ENCODE measurements at regions not wholly inside any gene's neighbourhood (a gene's known extent, or its start where the extent isn't known, plus 50 kb on each side); places are given as distances from the start of the nearest gene placed in this dataset.
A peak's percentile ranks its signal among the peaks of the same experiment; 100 is the strongest.

DNA sequence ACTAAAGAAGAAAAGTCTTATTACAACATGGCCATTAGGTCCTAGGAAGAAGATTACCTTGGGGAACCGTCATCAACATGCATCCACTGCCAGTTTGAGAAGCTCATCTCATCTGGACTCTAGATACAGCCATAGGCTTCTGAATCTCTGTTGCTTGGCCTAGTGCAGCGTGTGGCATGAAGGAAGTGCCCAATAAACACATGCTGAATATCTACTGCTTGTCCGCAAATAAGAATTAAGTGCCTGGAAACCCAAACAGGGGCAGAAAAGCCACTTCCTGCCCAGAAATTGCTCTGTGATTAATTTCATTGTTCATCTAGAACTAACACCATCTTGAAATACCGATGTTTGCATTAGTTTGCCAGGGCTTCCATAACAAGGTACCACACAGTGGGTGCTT is 241.1 kb upstream of the KLF3 start:
- Histone ChIP-seq H3K9me3 (ENCODE audit: insufficient read depth, low read depth, low read length) (no peaks in the 10 kb centered on the region), H2BK120ac (ENCODE audit: insufficient read depth, low read length, poor library complexity) (no peak overlapping the region), H3K27ac (ENCODE audit: low read depth, low read length) (no peak overlapping the region), H3K14ac (ENCODE audit: low read length) (no peak overlapping the region), H4K8ac (ENCODE audit: low read depth, low read length) (no peak overlapping the region), H3K79me1 (ENCODE audit: low read length) (peaks cover 3% of the 10 kb centered on the region), H4K91ac (ENCODE audit: low read depth, low read length) (no peak overlapping the region), H2BK12ac (ENCODE audit: low read length) (no peak overlapping the region), H3K36me3 (ENCODE audit: control insufficient read depth in 1 of 2, insufficient read depth in 2 of 2, low read length in 2 of 2) (no peaks in the 10 kb centered on the region), H3K18ac (ENCODE audit: low read length) (no peak overlapping the region), H2AK5ac (ENCODE audit: low read length) (no peak overlapping the region), H3K4ac (ENCODE audit: low read depth, low read length) (no peak overlapping the region), H3K79me2 (ENCODE audit: control insufficient read depth, insufficient read depth, low read length, poor library complexity) (no peaks in the 10 kb centered on the region), H2BK5ac (ENCODE audit: low read depth, low read length, poor library complexity) (no peak overlapping the region), H3K4me3 (ENCODE audit: low read depth, low read length) (no peak overlapping the region), H3K23ac (ENCODE audit: low read length) (no peak overlapping the region), H2AFZ (ENCODE audit: insufficient read depth, low read length, poor library complexity) (no peak overlapping the region), H3K4me2 (ENCODE audit: low read length) (no peak overlapping the region), H3K27me3 (ENCODE audit: insufficient read depth, low read length) (no peaks in the 10 kb centered on the region), H3K9ac (ENCODE audit: low read length) (no peak overlapping the region), H3K4me1 (ENCODE audit: control insufficient read depth in 1 of 2, insufficient read depth in 2 of 2, low read length in 2 of 2) (peaks cover 3% of the 10 kb centered on the region in 2 experiments), H4K12ac (ENCODE audit: low read depth, low read length) (no peak overlapping the region)
- no peak for DNase-seq
- WGBS (ENCODE audit: extremely low coverage, insufficient coverage, insufficient read length): no CpG with 5 or more reads among the region's 4 CpGs

- no peak overlapping the region for H3K4ac ChIP-seq (ENCODE audit: low read depth, low read length)
- no peaks in the 10 kb centered on the region for H3K79me2 ChIP-seq (ENCODE audit: control insufficient read depth, insufficient read depth, low read length, poor library complexity)
- H3K9ac ChIP-seq (ENCODE audit: low read length): no peak overlapping the region
- H4K91ac ChIP-seq (ENCODE audit: low read depth, low read length): peak overlapping the region; percentile 1
- no CpG with 5 or more reads among the region's 9 CpGs for WGBS (ENCODE audit: extremely low coverage, insufficient coverage, insufficient read length)
- no peak overlapping the region for H2AK5ac ChIP-seq (ENCODE audit: low read length)
- no peak overlapping the region for H3K23ac ChIP-seq (ENCODE audit: low read length)
- no peaks in the 10 kb centered on the region for H3K36me3 ChIP-seq (ENCODE audit: control insufficient read depth in 1 of 2, insufficient read depth in 2 of 2, low read length in 2 of 2)
- no peaks in the 10 kb centered on the region for H3K27me3 ChIP-seq (ENCODE audit: insufficient read depth, low read length)
- H4K12ac ChIP-seq (ENCODE audit: low read depth, low read length): no peak overlapping the region
- no peak overlapping the region for H3K14ac ChIP-seq (ENCODE audit: low read length)
- H3K27ac ChIP-seq (ENCODE audit: low read depth, low read length): no peak overlapping the region
- H2AFZ ChIP-seq (ENCODE audit: insufficient read depth, low read length, poor library complexity): no peak overlapping the region
- peaks cover 3% of the 10 kb centered on the region in 2 experiments for H3K4me1 ChIP-seq (ENCODE audit: control insufficient read depth in 1 of 2, insufficient read depth in 2 of 2, low read length in 2 of 2)
- H3K4me3 ChIP-seq (ENCODE audit: low read depth, low read length): no peak overlapping the region
- H2BK120ac ChIP-seq (ENCODE audit: insufficient read depth, low read length, poor library complexity): no peak overlapping the region
- no peak overlapping the region for H3K4me2 ChIP-seq (ENCODE audit: low read length)
- no peak overlapping the region for H2BK12ac ChIP-seq (ENCODE audit: low read length)
- peaks cover 3% of the 10 kb centered on the region for H3K79me1 ChIP-seq (ENCODE audit: low read length)
- H4K8ac ChIP-seq (ENCODE audit: low read depth, low read length): no peak overlapping the region
- no peak for DNase-seq
- H3K9me3 ChIP-seq (ENCODE audit: insufficient read depth, low read depth, low read length): no peaks in the 10 kb centered on the region
- H2BK5ac ChIP-seq (ENCODE audit: low read depth, low read length, poor library complexity): no peak overlapping the region
- no peak overlapping the region for H3K18ac ChIP-seq (ENCODE audit: low read length)
Measured at GRCh38 chr4:38424151-38424871, 239.7 kb upstream of the KLF3 start.

- DNase-seq: no peak
- H3K9ac ChIP-seq (ENCODE audit: low read length): no peak overlapping the region
- no peak overlapping the region for H4K12ac ChIP-seq (ENCODE audit: low read depth, low read length)
- no peaks in the 10 kb centered on the region for H3K36me3 ChIP-seq (ENCODE audit: control insufficient read depth in 1 of 2, insufficient read depth in 2 of 2, low read length in 2 of 2)
- no peak overlapping the region for H2BK5ac ChIP-seq (ENCODE audit: low read depth, low read length, poor library complexity)
- H3K18ac ChIP-seq (ENCODE audit: low read length): no peak overlapping the region
- no peak overlapping the region for H2AFZ ChIP-seq (ENCODE audit: insufficient read depth, low read length, poor library complexity)
- no peak overlapping the region for H4K91ac ChIP-seq (ENCODE audit: low read depth, low read length)
- H2BK120ac ChIP-seq (ENCODE audit: insufficient read depth, low read length, poor library complexity): no peak overlapping the region
- no peak overlapping the region for H3K23ac ChIP-seq (ENCODE audit: low read length)
- no peak overlapping the region for H3K27ac ChIP-seq (ENCODE audit: low read depth, low read length)
- no peak overlapping the region for H3K4me2 ChIP-seq (ENCODE audit: low read length)
- H3K79me1 ChIP-seq (ENCODE audit: low read length): peaks cover 3% of the 10 kb centered on the region
- H3K27me3 ChIP-seq (ENCODE audit: insufficient read depth, low read length): no peaks in the 10 kb centered on the region
- H3K14ac ChIP-seq (ENCODE audit: low read length): no peak overlapping the region
- H3K79me2 ChIP-seq (ENCODE audit: control insufficient read depth, insufficient read depth, low read length, poor library complexity): no peaks in the 10 kb centered on the region
- H3K4ac ChIP-seq (ENCODE audit: low read depth, low read length): no peak overlapping the region
- H3K4me3 ChIP-seq (ENCODE audit: low read depth, low read length): no peak overlapping the region
- H2AK5ac ChIP-seq (ENCODE audit: low read length): no peak overlapping the region
- no peaks in the 10 kb centered on the region for H3K9me3 ChIP-seq (ENCODE audit: insufficient read depth, low read depth, low read length)
- peaks cover 3% of the 10 kb centered on the region in 2 experiments for H3K4me1 ChIP-seq (ENCODE audit: control insufficient read depth in 1 of 2, insufficient read depth in 2 of 2, low read length in 2 of 2)
- no peak overlapping the region for H4K8ac ChIP-seq (ENCODE audit: low read depth, low read length)
- no peak overlapping the region for H2BK12ac ChIP-seq (ENCODE audit: low read length)
Measured at GRCh38 chr4:38426532-38426931, 237.5 kb upstream of the KLF3 start.

DNA sequence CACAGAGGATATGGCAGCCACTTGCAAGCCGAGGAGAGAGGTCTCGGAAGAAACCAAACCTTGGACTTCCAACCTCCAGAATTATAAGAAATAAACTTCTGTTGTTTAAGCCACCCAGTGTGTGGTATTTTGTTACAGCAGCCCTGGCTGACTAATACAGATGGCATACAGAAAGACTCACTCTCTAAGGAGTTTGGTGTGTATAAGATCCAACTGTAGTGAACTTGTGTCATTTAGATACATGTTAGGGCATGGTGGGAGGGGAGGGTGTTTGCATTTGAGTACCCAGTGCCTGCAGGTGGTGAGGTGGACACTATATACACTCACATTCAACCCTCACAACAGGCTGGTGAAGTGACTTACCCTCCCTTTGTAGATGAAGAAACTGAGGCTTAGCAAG is 233.2 kb upstream of the KLF3 start:
- Histone ChIP-seq H3K27ac (ENCODE audit: low read depth, low read length) (no peak overlapping the region), H3K4me1 (ENCODE audit: control insufficient read depth in 1 of 2, insufficient read depth in 2 of 2, low read length in 2 of 2) (no peaks in the 10 kb centered on the region), H3K4me2 (ENCODE audit: low read length) (no peak overlapping the region), H4K91ac (ENCODE audit: low read depth, low read length) (no peak overlapping the region), H3K14ac (ENCODE audit: low read length) (no peak overlapping the region), H4K8ac (ENCODE audit: low read depth, low read length) (no peak overlapping the region), H4K12ac (ENCODE audit: low read depth, low read length) (no peak overlapping the region), H2BK5ac (ENCODE audit: low read depth, low read length, poor library complexity) (no peak overlapping the region), H3K79me1 (ENCODE audit: low read length) (no peaks in the 10 kb centered on the region), H3K4me3 (ENCODE audit: low read depth, low read length) (no peak overlapping the region), H3K23ac (ENCODE audit: low read length) (no peak overlapping the region), H3K79me2 (ENCODE audit: control insufficient read depth, insufficient read depth, low read length, poor library complexity) (no peaks in the 10 kb centered on the region), H3K36me3 (ENCODE audit: control insufficient read depth in 1 of 2, insufficient read depth in 2 of 2, low read length in 2 of 2) (no peaks in the 10 kb centered on the region), H2AK5ac (ENCODE audit: low read length) (no peak overlapping the region), H2AFZ (ENCODE audit: insufficient read depth, low read length, poor library complexity) (no peak overlapping the region), H2BK120ac (ENCODE audit: insufficient read depth, low read length, poor library complexity) (no peak overlapping the region), H3K9ac (ENCODE audit: low read length) (no peak overlapping the region), H3K4ac (ENCODE audit: low read depth, low read length) (no peak overlapping the region), H2BK12ac (ENCODE audit: low read length) (no peak overlapping the region), H3K18ac (ENCODE audit: low read length) (no peak overlapping the region), H3K9me3 (ENCODE audit: insufficient read depth, low read depth, low read length) (no peaks in the 10 kb centered on the region), H3K27me3 (ENCODE audit: insufficient read depth, low read length) (no peaks in the 10 kb centered on the region)
- no CpG with 5 or more reads among the region's 2 CpGs for WGBS (ENCODE audit: extremely low coverage, insufficient coverage, insufficient read length)
- no peak for DNase-seq
